Stimulated activated CD8-positive, alpha-beta memory T cell treated with anti-CD3 and anti-CD28 coated beads, Interleukin-7, amount 100 ng/mL, for 48 hours (primary cell): ENCODE measurements at regions not wholly inside any gene's neighbourhood (a gene's known extent, or its start where the extent isn't known, plus 50 kb on each side); places are given as distances from the start of the nearest gene placed in this dataset.

Source experiments
- DNase-seq, 2 donors: peaks; one replicate each; pipeline ENCODE4 v3.0.0-alpha.2; 2020; ENCODE audit warnings: low read depth in 1 of 2; ENCODE audit errors: extremely low read depth in 1 of 2

GRCh38 chr9:81214975-81215374, 474.4 kb downstream of the TLE1 start:
- DNase-seq = no peak

- DNase-seq = no peak
Observed at GRCh38 chr9:81213456-81213855, 475.9 kb downstream of the TLE1 start.

GRCh38 chr9:81211741-81212140, 477.6 kb downstream of the TLE1 start:
- DNase-seq = no peak

GRCh38 chr9:81207651-81208050, 481.7 kb downstream of the TLE1 start:
- no peak for DNase-seq

- DNase-seq = no peak
Observed at GRCh38 chr9:81202292-81202691, 487.1 kb downstream of the TLE1 start.

- no peak for DNase-seq
Observed at GRCh38 chr9:81195206-81195605, 494.1 kb downstream of the TLE1 start.

GRCh38 chr9:81193362-81194339, 495.7 kb downstream of the TLE1 start:
- DNase-seq = no peak

GRCh38 chr9:81191222-81191621, 498.1 kb downstream of the TLE1 start:
- DNase-seq = no peak

GRCh38 chr9:81190659-81191058, 498.7 kb downstream of the TLE1 start:
- DNase-seq = no peak

- no peak for DNase-seq
Observed at GRCh38 chr9:81183761-81184160, 505.6 kb downstream of the TLE1 start.

GRCh38 chr9:81182431-81182830, 506.9 kb downstream of the TLE1 start:
- no peak for DNase-seq

GRCh38 chr9:81174023-81174422, 515.3 kb downstream of the TLE1 start:
- no peak for DNase-seq

GRCh38 chr9:81171689-81172088, 517.7 kb downstream of the TLE1 start:
- no peak for DNase-seq

- no peak for DNase-seq
Observed at GRCh38 chr9:81162361-81162760, 527.0 kb downstream of the TLE1 start.

GRCh38 chr9:81156381-81156780, 533.0 kb downstream of the TLE1 start:
- no peak for DNase-seq

GRCh38 chr9:81150016-81150625, 539.2 kb downstream of the TLE1 start:
- no peak for DNase-seq

GRCh38 chr9:81146684-81147337, 542.5 kb downstream of the TLE1 start:
- DNase-seq = no peak

- no peak for DNase-seq
Observed at GRCh38 chr9:81146241-81146640, 543.1 kb downstream of the TLE1 start.

- no peak for DNase-seq
Observed at GRCh38 chr9:81145331-81145963, 543.9 kb downstream of the TLE1 start.

- DNase-seq = no peak
Observed at GRCh38 chr9:81141961-81142360, 547.4 kb downstream of the TLE1 start.

- no peak for DNase-seq
Observed at GRCh38 chr9:81137976-81138568, 551.3 kb downstream of the TLE1 start.
